ENCODE measurements at regions not wholly inside any gene's neighbourhood (a gene's known extent, or its start where the extent isn't known, plus 50 kb on each side); places are given as distances from the start of the nearest gene placed in this dataset.

- no peaks in the 10 kb centered on the region for H3K9me2 ChIP-seq (ENCODE audit: low read depth, low read length)
- TF ChIP-seq CTCF (IDR thresholded peaks at IDR 0.05; ENCODE audit: low read length): peak; percentile 67
- TF ChIP-seq EZH2 (IDR thresholded peaks at IDR 0.05; ENCODE audit: borderline replicate concordance, low read length): no peak
- no peaks in the 10 kb centered on the region for H3K79me2 ChIP-seq (ENCODE audit: insufficient read depth, low read length)
- H3K27ac ChIP-seq (ENCODE audit: low read depth, low read length, poor library complexity, severe bottlenecking): no peak overlapping the region
- no peaks in the 10 kb centered on the region for H3K9me3 ChIP-seq (ENCODE audit: low read length)
- no peaks in the 10 kb centered on the region for H3K36me3 ChIP-seq (ENCODE audit: insufficient read depth, low read length)
- H3K9ac ChIP-seq (ENCODE audit: low read length): no peak overlapping the region
- no peaks in the 10 kb centered on the region for H3K4me1 ChIP-seq (ENCODE audit: insufficient read depth, low read length, severe bottlenecking)
- H3K4me3 ChIP-seq (ENCODE audit: low read depth, low read length, poor library complexity, severe bottlenecking): no peak overlapping the region
- H2AFZ ChIP-seq (ENCODE audit: low read length): no peak overlapping the region
- no peaks in the 10 kb centered on the region for H4K20me1 ChIP-seq (ENCODE audit: insufficient read depth, low read length)
- no peak overlapping the region for H3K4me2 ChIP-seq (ENCODE audit: low read length)
- H3K27me3 ChIP-seq (ENCODE audit: insufficient read depth, low read length): no peaks in the 10 kb centered on the region
- H3F3A ChIP-seq (ENCODE audit: insufficient read depth, low read length): no peaks in the 10 kb centered on the region
Observed at GRCh38 chr6:95923518-95923917, 92.3 kb upstream of the FUT9 start.

GRCh38 chr6:95935736-95936135 is 80.0 kb upstream of the FUT9 start:
- TF ChIP-seq EZH2 (IDR thresholded peaks at IDR 0.05; ENCODE audit: borderline replicate concordance, low read length) (no peak), CTCF (IDR thresholded peaks at IDR 0.05; ENCODE audit: low read length) (no peak)
- H3K9me3 ChIP-seq (ENCODE audit: low read length): no peaks in the 10 kb centered on the region
- H3K27me3 ChIP-seq (ENCODE audit: insufficient read depth, low read length): no peaks in the 10 kb centered on the region
- H3K36me3 ChIP-seq (ENCODE audit: insufficient read depth, low read length): no peaks in the 10 kb centered on the region
- H3K79me2 ChIP-seq (ENCODE audit: insufficient read depth, low read length): no peaks in the 10 kb centered on the region
- no peaks in the 10 kb centered on the region for H3K4me1 ChIP-seq (ENCODE audit: insufficient read depth, low read length, severe bottlenecking)
- no peaks in the 10 kb centered on the region for H3K9me2 ChIP-seq (ENCODE audit: low read depth, low read length)
- no peak overlapping the region for H3K4me3 ChIP-seq (ENCODE audit: low read depth, low read length, poor library complexity, severe bottlenecking)
- H4K20me1 ChIP-seq (ENCODE audit: insufficient read depth, low read length): no peaks in the 10 kb centered on the region
- H2AFZ ChIP-seq (ENCODE audit: low read length): no peak overlapping the region
- H3K27ac ChIP-seq (ENCODE audit: low read depth, low read length, poor library complexity, severe bottlenecking): no peak overlapping the region
- H3K4me2 ChIP-seq (ENCODE audit: low read length): no peak overlapping the region
- H3F3A ChIP-seq (ENCODE audit: insufficient read depth, low read length): no peaks in the 10 kb centered on the region
- H3K9ac ChIP-seq (ENCODE audit: low read length): no peak overlapping the region

GRCh38 chr6:95946906-95947305 is 68.9 kb upstream of the FUT9 start:
- H3F3A ChIP-seq (ENCODE audit: insufficient read depth, low read length): no peaks in the 10 kb centered on the region
- no peaks in the 10 kb centered on the region for H3K9me2 ChIP-seq (ENCODE audit: low read depth, low read length)
- H3K9ac ChIP-seq (ENCODE audit: low read length): no peak overlapping the region
- no peak overlapping the region for H3K4me3 ChIP-seq (ENCODE audit: low read depth, low read length, poor library complexity, severe bottlenecking)
- no peak overlapping the region for H3K4me2 ChIP-seq (ENCODE audit: low read length)
- no peaks in the 10 kb centered on the region for H3K27me3 ChIP-seq (ENCODE audit: insufficient read depth, low read length)
- no peaks in the 10 kb centered on the region for H3K9me3 ChIP-seq (ENCODE audit: low read length)
- H3K36me3 ChIP-seq (ENCODE audit: insufficient read depth, low read length): no peaks in the 10 kb centered on the region
- no peak overlapping the region for H2AFZ ChIP-seq (ENCODE audit: low read length)
- H4K20me1 ChIP-seq (ENCODE audit: insufficient read depth, low read length): no peaks in the 10 kb centered on the region
- H3K27ac ChIP-seq (ENCODE audit: low read depth, low read length, poor library complexity, severe bottlenecking): no peak overlapping the region
- no peaks in the 10 kb centered on the region for H3K4me1 ChIP-seq (ENCODE audit: insufficient read depth, low read length, severe bottlenecking)
- TF ChIP-seq EZH2 (IDR thresholded peaks at IDR 0.05; ENCODE audit: borderline replicate concordance, low read length): no peak
- H3K79me2 ChIP-seq (ENCODE audit: insufficient read depth, low read length): no peaks in the 10 kb centered on the region

- H3K27me3 ChIP-seq (ENCODE audit: insufficient read depth, low read length): no peaks in the 10 kb centered on the region
- no peaks in the 10 kb centered on the region for H3F3A ChIP-seq (ENCODE audit: insufficient read depth, low read length)
- no peaks in the 10 kb centered on the region for H4K20me1 ChIP-seq (ENCODE audit: insufficient read depth, low read length)
- H2AFZ ChIP-seq (ENCODE audit: low read length): no peak overlapping the region
- H3K9me2 ChIP-seq (ENCODE audit: low read depth, low read length): no peaks in the 10 kb centered on the region
- no peak overlapping the region for H3K4me2 ChIP-seq (ENCODE audit: low read length)
- TF ChIP-seq EZH2 (IDR thresholded peaks at IDR 0.05; ENCODE audit: borderline replicate concordance, low read length): no peak
- no peak for TF ChIP-seq CTCF (IDR thresholded peaks at IDR 0.05; ENCODE audit: low read length)
- H3K9me3 ChIP-seq (ENCODE audit: low read length): no peaks in the 10 kb centered on the region
- H3K27ac ChIP-seq (ENCODE audit: low read depth, low read length, poor library complexity, severe bottlenecking): no peak overlapping the region
- no peak overlapping the region for H3K9ac ChIP-seq (ENCODE audit: low read length)
- no peaks in the 10 kb centered on the region for H3K36me3 ChIP-seq (ENCODE audit: insufficient read depth, low read length)
- no peaks in the 10 kb centered on the region for H3K4me1 ChIP-seq (ENCODE audit: insufficient read depth, low read length, severe bottlenecking)
- H3K4me3 ChIP-seq (ENCODE audit: low read depth, low read length, poor library complexity, severe bottlenecking): no peak overlapping the region
- no peaks in the 10 kb centered on the region for H3K79me2 ChIP-seq (ENCODE audit: insufficient read depth, low read length)
Observed at GRCh38 chr6:95948324-95948723, 67.5 kb upstream of the FUT9 start.
